HepG2 (cell line): ENCODE measurements at regions not wholly inside any gene's neighbourhood (a gene's known extent, or its start where the extent isn't known, plus 50 kb on each side); places are given as distances from the start of the nearest gene placed in this dataset.

Source experiments
- ATAC-seq: fragments of 200-7000 bp; cut with Tn5 transposase; 3 replicates; pipeline ENCODE4 v1.9.1; 2020; ENCODE audit warnings: mild to moderate bottlenecking, moderate library complexity
- BruUV-seq: library from RNA; stranded (reverse); fragments of 400-500 nt; replicated peaks from 2 replicates; lab custom pipeline; 2021; lab: Mats Ljungman, UMichigan
- CTCF ChIA-PET: fragments of 300-600 bp; formaldehyde crosslinking; extraction: SDS; loops from one replicate; lab custom pipeline; 2021; ENCODE audit warnings: low total read pairs, inconsistent platforms, low intra/inter-chr PET ratio; lab: Yijun Ruan, JAX
- POLR2A ChIA-PET: fragments of 350-600 bp; sonication (Branson Sonifier 250); formaldehyde crosslinking; loops from one replicate; lab custom pipeline; 2020; ENCODE audit warnings: antibody characterized with exemption, inconsistent platforms; lab: Yijun Ruan, JAX
- DNase-seq: peaks from one replicate; pipeline ENCODE4 v3.0.0-alpha.2; 2015; ENCODE audit warnings: low spot score
- FAIRE-seq: peaks from 3 replicates; lab custom pipeline; 2011; peaks lifted over from hg19 to GRCh38; lab: Jason Lieb, UNC
- H2AFZ ChIP-seq: one replicate; pipeline ENCODE4 v1.6.1; 2011; ENCODE audit warnings: low read length, inconsistent platforms
- H3K27ac ChIP-seq: fragments of 300-600 bp; 3 replicates; pipeline ENCODE4 v1.8.0; 2011; ENCODE audit warnings: mixed run types, mild to moderate bottlenecking, mixed read lengths, low read length, inconsistent platforms; ENCODE audit not compliant: insufficient read depth; ENCODE audit errors: extremely low read length
- H3K27me3 ChIP-seq, 2 experiments: fragments of 200-600 bp in 1 of 2; 2 replicates in 1 of 2; 3 replicates in 1 of 2; pipeline versions ENCODE4 v1.6.0 to v1.8.0; 2011; ENCODE audit warnings: low read length in 2 of 2, mild to moderate bottlenecking in 2 of 2, moderate library complexity in 2 of 2, inconsistent platforms in 1 of 2; ENCODE audit not compliant: insufficient read depth in 2 of 2, control insufficient read depth in 1 of 2
- H3K36me3 ChIP-seq, 2 experiments: fragments of 200-600 bp in 1 of 2; replicated peaks in 1 of 2; 2 replicates in 1 of 2; 3 replicates in 1 of 2; pipeline versions ENCODE4 v1.5.1 to v1.8.0; 2011; ENCODE audit warnings: low read length in 2 of 2, inconsistent platforms in 1 of 2; ENCODE audit not compliant: insufficient read depth in 2 of 2, control insufficient read depth in 1 of 2
- H3K4me1 ChIP-seq: 2 replicates; pipeline ENCODE4 v1.5.1; 2012; ENCODE audit warnings: low read length, inconsistent platforms; ENCODE audit not compliant: insufficient read depth
- H3K4me2 ChIP-seq: 2 replicates; pipeline ENCODE4 v1.6.0; 2011; ENCODE audit warnings: low read depth, low read length, inconsistent platforms
- H3K4me3 ChIP-seq, 3 experiments: fragments of 200-600 bp in 1 of 3; sonication (generic), shearing (Covaris generic) in 1 of 3; replicated peaks in 1 of 3; 2 replicates each; pipeline ENCODE4 v1.5.1; 2011 to 2016; ENCODE audit warnings: low read length in 3 of 3, inconsistent platforms in 2 of 3, low read depth in 2 of 3, mild to moderate bottlenecking in 2 of 3, control low read depth in 1 of 3, mixed read lengths in 1 of 3; ENCODE audit not compliant: insufficient read depth in 1 of 3
- H3K79me2 ChIP-seq: one replicate; pipeline ENCODE4 v1.6.1; 2011; ENCODE audit warnings: low read length, inconsistent platforms; ENCODE audit not compliant: insufficient read depth
- H3K9ac ChIP-seq: 2 replicates; pipeline ENCODE4 v1.6.0; 2011; ENCODE audit warnings: mild to moderate bottlenecking, low read depth, low read length, inconsistent platforms; ENCODE audit not compliant: insufficient read depth
- H3K9me3 ChIP-seq: 2 replicates; pipeline ENCODE4 v1.5.1; 2012; ENCODE audit warnings: mild to moderate bottlenecking, low read length
- H4K20me1 ChIP-seq: 2 replicates; pipeline ENCODE4 v1.6.0; 2011; ENCODE audit warnings: inconsistent platforms, mild to moderate bottlenecking, low read length, moderate library complexity; ENCODE audit not compliant: insufficient read depth
- EEA1 ChIP-seq: sonication (generic); formaldehyde crosslinking; IDR thresholded peaks from 2 replicates; pipeline ENCODE4 v1.5.1; 2020; ENCODE audit warnings: mild to moderate bottlenecking, missing genetic modification reagents, borderline replicate concordance
- GATAD1 ChIP-seq: IDR thresholded peaks from 2 replicates; pipeline ENCODE4 v1.6.1; 2016; ENCODE audit warnings: missing genetic modification reagents, missing compliant biosample characterization
- HDAC6 ChIP-seq: fragments of 200-600 bp; sonication (generic); IDR thresholded peaks from 2 replicates; pipeline ENCODE4 v1.7.0; 2017; ENCODE audit warnings: mild to moderate bottlenecking, antibody characterized with exemption, low read length, low read depth
- KDM4B ChIP-seq: sonication (generic); formaldehyde crosslinking; IDR thresholded peaks from 2 replicates; pipeline ENCODE4 v1.4.0; 2020; ENCODE audit warnings: missing genetic modification reagents
- MBD4 ChIP-seq: IDR thresholded peaks from 2 replicates; pipeline ENCODE4 v1.6.1; 2012; ENCODE audit warnings: low read length, inconsistent platforms, borderline replicate concordance
- SCMH1 ChIP-seq: sonication (generic); formaldehyde crosslinking; IDR thresholded peaks from 2 replicates; pipeline ENCODE4 v1.9.0; 2021; ENCODE audit warnings: missing genetic modification reagents, mild to moderate bottlenecking, borderline replicate concordance
- SMC3 ChIP-seq: IDR thresholded peaks from 2 replicates; pipeline ENCODE4 v1.6.1; 2011; ENCODE audit warnings: low read length, improper control_type of control experiment
- ZNF607 ChIP-seq: sonication (generic); formaldehyde crosslinking; IDR thresholded peaks from 2 replicates; pipeline ENCODE4 v1.5.1; 2020; ENCODE audit warnings: missing genetic modification reagents, mild to moderate bottlenecking, borderline replicate concordance
- ZNF703 ChIP-seq: sonication (generic); formaldehyde crosslinking; IDR thresholded peaks from 2 replicates; pipeline ENCODE4 v1.5.1; 2020; ENCODE audit warnings: missing genetic modification reagents, mild to moderate bottlenecking, moderate library complexity, borderline replicate concordance
- ZSCAN29 ChIP-seq: sonication (generic); formaldehyde crosslinking; conservative IDR thresholded peaks from 2 replicates; pipeline ENCODE4 v1.4.0; 2020; ENCODE audit warnings: mild to moderate bottlenecking, missing genetic modification reagents
- WGBS: methylation state at CpG from one replicate; pipeline ENCODE4 v1.1.6; 2017; ENCODE audit warnings: low lambda C conversion rate; 5-methylcytosine and 5-hydroxymethylcytosine counted together
- in situ Hi-C: cut with HindIII; loops from 2 replicates; pipeline ENCODE4 v1.10.0; 2017; ENCODE audit warnings: low pct_unique_long_range_greater_than_20kb; ENCODE audit not compliant: extremely low pct_ligation_motif_present
- intact Hi-C: fragments of 100-400 bp; cut with micrococcal nuclease; formaldehyde crosslinking; loops from one replicate; pipeline ENCODE4 v1.10.0; 2022; ENCODE audit not compliant: unreplicated experiment
- TF ChIP-seq, protein P1 (sequence below): sonication (generic); formaldehyde crosslinking; IDR thresholded peaks from 2 replicates; pipeline ENCODE4 v1.5.1; 2020; ENCODE audit warnings: missing genetic modification reagents, mild to moderate bottlenecking, borderline replicate concordance
- TF ChIP-seq, protein P2 (sequence below): sonication (generic); formaldehyde crosslinking; IDR thresholded peaks from 2 replicates; pipeline ENCODE4 v1.4.0; 2020; ENCODE audit warnings: missing genetic modification reagents; ENCODE audit errors: not compliant biosample characterization
- TF ChIP-seq, protein P3 (sequence below): sonication (generic); formaldehyde crosslinking; IDR thresholded peaks from 2 replicates; pipeline ENCODE4 v1.4.0; 2020; ENCODE audit warnings: mild to moderate bottlenecking, missing genetic modification reagents, borderline replicate concordance

DNA sequence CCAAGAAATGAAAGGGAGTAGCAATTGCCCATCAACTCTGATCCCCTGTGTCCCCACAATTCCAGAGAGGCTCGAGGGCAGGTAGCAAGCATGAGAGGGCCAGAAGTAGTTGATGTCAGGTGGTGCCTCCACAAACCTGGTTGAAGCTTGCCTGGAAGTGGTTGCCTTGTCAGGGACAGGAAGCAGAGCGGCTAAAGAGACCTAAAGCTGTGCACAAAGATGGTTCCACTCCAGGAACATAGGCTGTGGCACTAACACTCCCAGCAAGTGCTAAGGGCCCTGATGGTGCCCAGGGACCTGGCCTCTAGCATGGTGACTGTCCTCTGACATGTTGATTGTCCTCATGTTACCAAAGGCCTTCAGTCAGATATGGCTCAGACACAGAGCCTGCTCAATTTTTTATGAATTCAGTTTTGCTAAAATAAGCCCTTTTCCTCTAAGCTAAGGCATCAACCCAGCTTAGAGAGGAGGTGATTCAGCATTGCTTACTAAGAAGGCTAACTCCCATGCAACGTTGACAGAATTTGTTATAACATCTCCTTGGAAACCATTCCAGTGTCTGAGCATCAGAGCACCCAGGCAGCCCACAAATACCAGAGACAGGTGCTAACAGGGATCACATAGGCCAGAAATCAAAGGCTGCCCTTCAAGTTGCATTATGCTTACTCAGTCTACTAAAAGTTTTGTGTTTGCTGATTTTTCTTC is 196.3 kb upstream of the ARHGAP20 start:
- H3K27ac ChIP-seq, result no peak overlapping the region
- in situ Hi-C loops (no loop called here), intact Hi-C loops (no loop called here)
- TF ChIP-seq GATAD1 (CRISPR knock-in tag) (no peak), MBD4 (no peak), SMC3 (no peak), SCMH1 (no peak), ZNF703 (CRISPR knock-in tag) (no peak), KDM4B (CRISPR knock-in tag) (no peak), HDAC6 (no peak), EEA1 (CRISPR knock-in tag) (no peak), ZNF607 (CRISPR knock-in tag) (no peak), ZSCAN29 (CRISPR knock-in tag) (no peak)
- TF ChIP-seq, protein P1, sequence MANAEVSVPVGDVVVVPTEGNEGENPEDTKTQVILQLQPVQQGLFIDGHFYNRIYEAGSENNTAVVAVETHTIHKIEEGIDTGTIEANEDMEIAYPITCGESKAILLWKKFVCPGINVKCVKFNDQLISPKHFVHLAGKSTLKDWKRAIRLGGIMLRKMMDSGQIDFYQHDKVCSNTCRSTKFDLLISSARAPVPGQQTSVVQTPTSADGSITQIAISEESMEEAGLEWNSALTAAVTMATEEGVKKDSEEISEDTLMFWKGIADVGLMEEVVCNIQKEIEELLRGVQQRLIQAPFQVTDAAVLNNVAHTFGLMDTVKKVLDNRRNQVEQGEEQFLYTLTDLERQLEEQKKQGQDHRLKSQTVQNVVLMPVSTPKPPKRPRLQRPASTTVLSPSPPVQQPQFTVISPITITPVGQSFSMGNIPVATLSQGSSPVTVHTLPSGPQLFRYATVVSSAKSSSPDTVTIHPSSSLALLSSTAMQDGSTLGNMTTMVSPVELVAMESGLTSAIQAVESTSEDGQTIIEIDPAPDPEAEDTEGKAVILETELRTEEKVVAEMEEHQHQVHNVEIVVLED, result no peak
- TF ChIP-seq, protein P2, sequence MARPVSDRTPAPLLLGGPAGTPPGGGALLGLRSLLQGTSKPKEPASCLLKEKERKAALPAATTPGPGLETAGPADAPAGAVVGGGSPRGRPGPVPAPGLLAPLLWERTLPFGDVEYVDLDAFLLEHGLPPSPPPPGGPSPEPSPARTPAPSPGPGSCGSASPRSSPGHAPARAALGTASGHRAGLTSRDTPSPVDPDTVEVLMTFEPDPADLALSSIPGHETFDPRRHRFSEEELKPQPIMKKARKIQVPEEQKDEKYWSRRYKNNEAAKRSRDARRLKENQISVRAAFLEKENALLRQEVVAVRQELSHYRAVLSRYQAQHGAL (CRISPR knock-in tag), result no peak
- TF ChIP-seq, protein P3, sequence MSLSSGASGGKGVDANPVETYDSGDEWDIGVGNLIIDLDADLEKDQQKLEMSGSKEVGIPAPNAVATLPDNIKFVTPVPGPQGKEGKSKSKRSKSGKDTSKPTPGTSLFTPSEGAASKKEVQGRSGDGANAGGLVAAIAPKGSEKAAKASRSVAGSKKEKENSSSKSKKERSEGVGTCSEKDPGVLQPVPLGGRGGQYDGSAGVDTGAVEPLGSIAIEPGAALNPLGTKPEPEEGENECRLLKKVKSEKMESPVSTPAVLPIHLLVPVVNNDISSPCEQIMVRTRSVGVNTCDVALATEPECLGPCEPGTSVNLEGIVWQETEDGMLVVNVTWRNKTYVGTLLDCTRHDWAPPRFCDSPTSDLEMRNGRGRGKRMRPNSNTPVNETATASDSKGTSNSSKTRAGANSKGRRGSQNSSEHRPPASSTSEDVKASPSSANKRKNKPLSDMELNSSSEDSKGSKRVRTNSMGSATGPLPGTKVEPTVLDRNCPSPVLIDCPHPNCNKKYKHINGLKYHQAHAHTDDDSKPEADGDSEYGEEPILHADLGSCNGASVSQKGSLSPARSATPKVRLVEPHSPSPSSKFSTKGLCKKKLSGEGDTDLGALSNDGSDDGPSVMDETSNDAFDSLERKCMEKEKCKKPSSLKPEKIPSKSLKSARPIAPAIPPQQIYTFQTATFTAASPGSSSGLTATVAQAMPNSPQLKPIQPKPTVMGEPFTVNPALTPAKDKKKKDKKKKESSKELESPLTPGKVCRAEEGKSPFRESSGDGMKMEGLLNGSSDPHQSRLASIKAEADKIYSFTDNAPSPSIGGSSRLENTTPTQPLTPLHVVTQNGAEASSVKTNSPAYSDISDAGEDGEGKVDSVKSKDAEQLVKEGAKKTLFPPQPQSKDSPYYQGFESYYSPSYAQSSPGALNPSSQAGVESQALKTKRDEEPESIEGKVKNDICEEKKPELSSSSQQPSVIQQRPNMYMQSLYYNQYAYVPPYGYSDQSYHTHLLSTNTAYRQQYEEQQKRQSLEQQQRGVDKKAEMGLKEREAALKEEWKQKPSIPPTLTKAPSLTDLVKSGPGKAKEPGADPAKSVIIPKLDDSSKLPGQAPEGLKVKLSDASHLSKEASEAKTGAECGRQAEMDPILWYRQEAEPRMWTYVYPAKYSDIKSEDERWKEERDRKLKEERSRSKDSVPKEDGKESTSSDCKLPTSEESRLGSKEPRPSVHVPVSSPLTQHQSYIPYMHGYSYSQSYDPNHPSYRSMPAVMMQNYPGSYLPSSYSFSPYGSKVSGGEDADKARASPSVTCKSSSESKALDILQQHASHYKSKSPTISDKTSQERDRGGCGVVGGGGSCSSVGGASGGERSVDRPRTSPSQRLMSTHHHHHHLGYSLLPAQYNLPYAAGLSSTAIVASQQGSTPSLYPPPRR, result no peak
- CTCF ChIA-PET, result no interaction called here
- H3K4me2 ChIP-seq, result no peak overlapping the region
- H2AFZ ChIP-seq, result no peak overlapping the region
- FAIRE-seq (no peak), DNase-seq (no peak), ATAC-seq (no peak)
- no TSS peak for BruUV-seq
- H4K20me1 ChIP-seq, result no peaks in the 10 kb centered on the region
- H3K36me3 ChIP-seq, result no peaks in the 10 kb centered on the region
- no peaks in the 10 kb centered on the region for H3K4me1 ChIP-seq
- H3K27me3 ChIP-seq, result peaks cover 0 to 13% of the 10 kb centered on the region in 2 experiments; a peak in 2 of 5 replicates
- POLR2A ChIA-PET, result no interaction called here
- no peak overlapping the region for H3K4me3 ChIP-seq
- H3K9ac ChIP-seq, result no peak overlapping the region
- no peaks in the 10 kb centered on the region for H3K79me2 ChIP-seq
- 0% methylated on average over 2 of the region's 3 CpGs for WGBS
- no peaks in the 10 kb centered on the region for H3K9me3 ChIP-seq
